H1 (cell line): ENCODE measurements at regions not wholly inside any gene's neighbourhood (a gene's known extent, or its start where the extent isn't known, plus 50 kb on each side); places are given as distances from the start of the nearest gene placed in this dataset.
A peak's percentile ranks its signal among the peaks of the same experiment; 100 is the strongest.

Experiments
- CTCF ChIA-PET: fragments of 300-600 bp; sonication (Branson Sonifier 250); formaldehyde crosslinking; loops from one replicate; lab custom pipeline; 2021; ENCODE audit not compliant: partially characterized antibody; lab: Charles Lee
- POLR2A ChIA-PET: fragments of 300-600 bp; sonication (Branson Sonifier 250); formaldehyde crosslinking; loops from one replicate; lab custom pipeline; 2021; ENCODE audit warnings: inconsistent platforms; ENCODE audit not compliant: partially characterized antibody; lab: Charles Lee
- DNase-seq, 2 experiments: peaks; one replicate each; pipeline versions ENCODE4 v3.0.0 to v3.0.0-alpha.2; 2010 to 2022; ENCODE audit warnings: low spot score in 2 of 2, low read depth in 1 of 2, mixed read lengths in 1 of 2
- FAIRE-seq: peaks from 2 replicates; lab custom pipeline; 2011; peaks lifted over from hg19 to GRCh38; lab: Jason Lieb, UNC
- H2AFZ ChIP-seq: 2 replicates; pipeline ENCODE4 v1.8.1; 2012; ENCODE audit warnings: low read length, inconsistent platforms
- H2AK5ac ChIP-seq: 2 replicates; pipeline ENCODE4 v1.6.1; 2013; ENCODE audit warnings: low read depth, low read length
- H2BK120ac ChIP-seq: replicated peaks from 2 replicates; pipeline ENCODE3; 2013; ENCODE audit warnings: low read depth, low read length, inconsistent platforms
- H2BK12ac ChIP-seq: 2 replicates; pipeline ENCODE4 v1.6.1; 2013; ENCODE audit warnings: low read depth, low read length
- H2BK15ac ChIP-seq: 2 replicates; pipeline ENCODE4 v1.6.1; 2013; ENCODE audit warnings: low read length
- H2BK20ac ChIP-seq: 2 replicates; pipeline ENCODE4 v1.6.1; 2013; ENCODE audit warnings: low read length
- H2BK5ac ChIP-seq: 2 replicates; pipeline ENCODE4 v1.6.1; 2013; ENCODE audit warnings: low read depth, low read length
- H3K14ac ChIP-seq: 2 replicates; pipeline ENCODE4 v1.6.1; 2013; ENCODE audit warnings: inconsistent platforms; ENCODE audit not compliant: insufficient read length
- H3K18ac ChIP-seq: 2 replicates; pipeline ENCODE4 v1.6.1; 2013; ENCODE audit warnings: low read length; ENCODE audit errors: extremely low read depth
- H3K23ac ChIP-seq: 2 replicates; pipeline ENCODE4 v1.6.1; 2013; ENCODE audit warnings: inconsistent platforms; ENCODE audit not compliant: insufficient read length
- H3K23me2 ChIP-seq: 2 replicates; pipeline ENCODE4 v1.6.1; 2013; ENCODE audit warnings: low read depth, low read length
- H3K27ac ChIP-seq: 2 replicates; pipeline ENCODE4 v1.6.1; 2011; ENCODE audit warnings: low read depth, low read length, inconsistent platforms
- H3K27me3 ChIP-seq, 4 experiments: replicated peaks in 1 of 4; 1 replicate in 1 of 4; 2 replicates in 3 of 4; pipeline versions ENCODE4 v1.6.1 to v1.8.1; 2011 to 2013; ENCODE audit warnings: low read length in 3 of 4, mild to moderate bottlenecking in 3 of 4, inconsistent platforms in 2 of 4, mixed read lengths in 2 of 4, moderate library complexity in 1 of 4; ENCODE audit not compliant: control insufficient read depth in 3 of 4, insufficient read depth in 3 of 4; ENCODE audit errors: extremely low read depth in 1 of 4
- H3K36me3 ChIP-seq, 4 experiments: 2 replicates each; pipeline versions ENCODE4 v1.6.1 to v1.8.1; 2011 to 2013; ENCODE audit warnings: mild to moderate bottlenecking in 4 of 4, low read length in 3 of 4, moderate library complexity in 2 of 4, control low read depth in 1 of 4, inconsistent platforms in 1 of 4; ENCODE audit not compliant: insufficient read depth in 4 of 4, control insufficient read depth in 2 of 4
- H3K4ac ChIP-seq: replicated peaks from 2 replicates; pipeline ENCODE3; 2013; ENCODE audit warnings: low read length, low read depth, mixed read lengths, inconsistent platforms; ENCODE audit not compliant: insufficient read length
- H3K4me1 ChIP-seq, 4 experiments: replicated peaks in 1 of 4; 1 replicate in 1 of 4; 2 replicates in 3 of 4; pipeline versions ENCODE4 v1.6.1 to v1.8.1; 2011 to 2013; ENCODE audit warnings: low read length in 3 of 4, inconsistent platforms in 2 of 4, mixed read lengths in 1 of 4; ENCODE audit not compliant: insufficient read depth in 4 of 4, control insufficient read depth in 3 of 4
- H3K4me2 ChIP-seq, 2 experiments: 2 replicates each; pipeline versions ENCODE4 v1.6.1 to v1.8.1; 2011 to 2013; ENCODE audit warnings: low read depth in 2 of 2, low read length in 2 of 2, control low read depth in 1 of 2, inconsistent platforms in 1 of 2, mild to moderate bottlenecking in 1 of 2; ENCODE audit not compliant: insufficient read depth in 1 of 2
- H3K4me3 ChIP-seq, 4 experiments: fragments of 200-600, 300-600 bp in 1 of 4; sonication (generic), shearing (Covaris generic), sonication (Bioruptor Twin) in 1 of 4; 2 replicates each; pipeline versions ENCODE4 v1.5.1 to v1.8.1; 2011 to 2016; ENCODE audit warnings: low read length in 4 of 4, low read depth in 3 of 4, control low read depth in 2 of 4, inconsistent platforms in 2 of 4, mild to moderate bottlenecking in 2 of 4, mixed read lengths in 1 of 4, moderate library complexity in 1 of 4; ENCODE audit not compliant: insufficient read depth in 2 of 4; ENCODE audit errors: extremely low read depth in 1 of 4
- H3K56ac ChIP-seq: replicated peaks from 2 replicates; pipeline ENCODE3; 2013; ENCODE audit warnings: low read depth, mild to moderate bottlenecking, mixed read lengths, low read length, inconsistent platforms; ENCODE audit not compliant: insufficient read length
- H3K79me1 ChIP-seq: 2 replicates; pipeline ENCODE4 v1.6.1; 2013; ENCODE audit warnings: low read depth, low read length, control low read depth
- H3K79me2 ChIP-seq, 2 experiments: 2 replicates each; pipeline versions ENCODE4 v1.6.1 to v1.8.1; 2012 to 2013; ENCODE audit warnings: low read length in 2 of 2, mild to moderate bottlenecking in 2 of 2, inconsistent platforms in 1 of 2; ENCODE audit not compliant: insufficient read depth in 2 of 2, control insufficient read depth in 1 of 2
- H3K9ac ChIP-seq, 4 experiments: replicated peaks in 1 of 4; 1 replicate in 1 of 4; 2 replicates in 3 of 4; pipeline versions ENCODE4 v1.6.1 to v1.8.1; 2011 to 2013; ENCODE audit warnings: low read depth in 3 of 4, low read length in 3 of 4, control low read depth in 2 of 4, mild to moderate bottlenecking in 2 of 4, moderate library complexity in 2 of 4, inconsistent platforms in 1 of 4; ENCODE audit errors: extremely low read depth in 1 of 4
- H3K9me3 ChIP-seq, 2 experiments: 2 replicates each; pipeline versions ENCODE4 v1.6.1 to v1.8.1; 2012 to 2013; ENCODE audit warnings: mild to moderate bottlenecking in 2 of 2, moderate library complexity in 2 of 2, control low read depth in 1 of 2, inconsistent platforms in 1 of 2, low read depth in 1 of 2, low read length in 1 of 2, mixed read lengths in 1 of 2; ENCODE audit not compliant: insufficient read depth in 2 of 2
- H4K20me1 ChIP-seq, 2 experiments: replicated peaks in 1 of 2; 2 replicates each; pipeline versions ENCODE3 to v1.8.1; 2011 to 2013; ENCODE audit warnings: inconsistent platforms in 2 of 2, low read length in 2 of 2, mild to moderate bottlenecking in 1 of 2; ENCODE audit not compliant: insufficient read depth in 2 of 2, control insufficient read depth in 1 of 2
- H4K5ac ChIP-seq: 2 replicates; pipeline ENCODE4 v1.6.1; 2013; ENCODE audit warnings: low read length, low read depth, mixed read lengths, inconsistent platforms; ENCODE audit not compliant: insufficient read length
- H4K8ac ChIP-seq: 2 replicates; pipeline ENCODE4 v1.8.0; 2013; ENCODE audit warnings: mild to moderate bottlenecking, moderate library complexity, low read length, inconsistent platforms; ENCODE audit not compliant: insufficient read depth; ENCODE audit errors: extremely low read depth
- H4K91ac ChIP-seq: replicated peaks from 2 replicates; pipeline ENCODE3; 2013; ENCODE audit warnings: low read length, mixed read lengths, inconsistent platforms; ENCODE audit not compliant: insufficient read length
- RNF2 ChIP-seq: fragments of 200-900, 300-1000 bp; sonication (generic); IDR thresholded peaks from 2 replicates; pipeline ENCODE4 v1.7.1; 2016; ENCODE audit warnings: borderline replicate concordance, low read depth, mild to moderate bottlenecking, antibody characterized with exemption, low read length; ENCODE audit not compliant: poor library complexity, severe bottlenecking; ENCODE audit errors: missing control alignments
- WGBS, 2 experiments: shearing (Covaris generic) in 1 of 2; methylation state at CpG; one replicate each; pipeline versions ENCODE4 v1.1.6 to v1.1.7; 2013 to 2015; ENCODE audit warnings: low lambda C conversion rate in 2 of 2, mixed read lengths in 2 of 2, inconsistent platforms in 1 of 2, low coverage in 1 of 2, missing lambda C conversion rate in 1 of 2; ENCODE audit not compliant: insufficient replicate concordance in 2 of 2, insufficient coverage in 1 of 2, insufficient read length in 1 of 2; ENCODE audit errors: extremely low coverage in 1 of 2, missing lambda C conversion rate in 1 of 2; 5-methylcytosine and 5-hydroxymethylcytosine counted together

DNA sequence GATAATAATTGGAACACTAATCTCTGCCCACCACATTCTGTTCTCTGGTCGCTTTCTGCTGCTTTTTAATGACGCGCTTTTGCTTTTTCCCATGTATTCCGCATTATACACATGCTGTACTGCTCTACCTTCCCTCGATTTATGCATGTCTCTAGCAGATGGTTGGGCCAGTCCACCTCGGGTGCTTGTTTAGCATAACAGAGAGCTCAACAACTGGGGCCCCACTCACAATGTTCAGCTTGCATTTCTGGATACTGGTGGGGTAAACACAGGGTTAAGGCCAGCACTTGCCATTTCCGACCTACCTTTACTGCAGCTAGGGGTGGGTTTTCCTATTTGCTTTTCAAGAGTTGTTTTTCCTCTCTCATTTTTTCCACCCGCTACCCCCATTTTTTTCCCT, 255.8 kb downstream of the SOX3 start:
- Histone ChIP-seq H3K14ac (no peak overlapping the region), H3K36me3 (no peaks in the 10 kb centered on the region), H3K4ac (no peak overlapping the region), H4K20me1 (no peaks in the 10 kb centered on the region), H3K18ac (no peak overlapping the region), H3K4me3 (no peak overlapping the region), H2AFZ (no peak overlapping the region), H3K79me2 (no peaks in the 10 kb centered on the region), H3K23ac (no peak overlapping the region), H4K91ac (no peak overlapping the region), H2BK12ac (0 out of 2 replicates have a peak overlapping the region, but pooled peaks have one; percentile 33), H4K8ac (no peak overlapping the region), H3K4me1 (peaks cover 0 to 6% (median 3%) of the 10 kb centered on the region in 4 experiments; a peak in 2 of 7 replicates), H3K9me3 (no peaks in the 10 kb centered on the region), H2BK5ac (no peak overlapping the region), H3K79me1 (no peaks in the 10 kb centered on the region), H3K27ac (no peak overlapping the region), H3K23me2 (no peaks in the 10 kb centered on the region; the same call in 1 of the 2 replicates), H2BK15ac (no peak overlapping the region), H2BK20ac (no peak overlapping the region), H2AK5ac (no peak overlapping the region), H3K27me3 (no peaks in the 10 kb centered on the region), H3K56ac (no peak overlapping the region), H2BK120ac (peak overlapping the region; percentile 33), H4K5ac (no peak overlapping the region), H3K9ac (no peak overlapping the region), H3K4me2 (peak overlapping the region in 1 of 2 experiments; percentile 10; a peak in 1 of 4 replicates)
- CTCF ChIA-PET: interaction anchor here (1.0 to 1.2 kb wide), 2 partner anchors 86 to 108 kb away, joined by 3 read pairs; no protein-coding TSS in a partner anchor
- DNase-seq (no peak), FAIRE-seq (no peak)
- no peak for TF ChIP-seq RNF2
- POLR2A ChIA-PET: no interaction called here
- WGBS, 2 experiments: 61% methylated on average over 8 of the region's 8 CpGs; no CpG with 5 or more reads in 1 of the 2 experiments
